GM12878 (cell line): ENCODE measurements at regions not wholly inside any gene's neighbourhood (a gene's known extent, or its start where the extent isn't known, plus 50 kb on each side); places are given as distances from the start of the nearest gene placed in this dataset.

Source experiments
- ATAC-seq: fragments of 200-7000 bp; cut with Tn5 transposase; 3 replicates; pipeline ENCODE4 v1.9.1; 2020; ENCODE audit warnings: mild to moderate bottlenecking, moderate library complexity
- BruUV-seq: library from RNA; stranded (reverse); fragments of 400-500 nt; replicated peaks from 2 replicates; lab custom pipeline; 2021; lab: Mats Ljungman, UMichigan
- CTCF ChIA-PET: fragments of 300-600 bp; sonication (Branson Sonifier 250); formaldehyde crosslinking; extraction: SDS; loops from one replicate; lab custom pipeline; 2021; ENCODE audit warnings: inconsistent platforms; lab: Yijun Ruan, JAX
- POLR2A ChIA-PET: fragments of 350-600 bp; formaldehyde crosslinking; extraction: SDS; loops from one replicate; lab custom pipeline; 2021; ENCODE audit warnings: inconsistent platforms; lab: Charles Lee
- RAD21 ChIA-PET: fragments of 300-600 bp; sonication (Branson Sonifier 250); formaldehyde crosslinking; loops from one replicate; lab custom pipeline; 2023; ENCODE audit warnings: antibody characterized with exemption; ENCODE audit not compliant: unreplicated experiment; lab: Charles Lee
- SMC1A ChIA-PET: fragments of 300-600 bp; sonication (Branson Sonifier 250); formaldehyde crosslinking; loops from one replicate; lab custom pipeline; 2023; ENCODE audit not compliant: unreplicated experiment, uncharacterized antibody; lab: Charles Lee
- DNase-seq: peaks from one replicate; pipeline ENCODE4 v3.0.0-alpha.2; 2011; ENCODE audit warnings: low read depth, low spot score
- FAIRE-seq: peaks from 3 replicates; lab custom pipeline; 2011; peaks lifted over from hg19 to GRCh38; lab: Jason Lieb, UNC
- H2AFZ ChIP-seq: 2 replicates; pipeline ENCODE4 v1.6.0; 2011; ENCODE audit warnings: low read depth, low read length, control low read depth; ENCODE audit not compliant: control insufficient read depth
- H3K27ac ChIP-seq: 2 replicates; pipeline ENCODE4 v1.5.1; 2011; ENCODE audit warnings: control low read depth; ENCODE audit not compliant: control insufficient read depth, insufficient read depth
- H3K27me3 ChIP-seq, 2 experiments: replicated peaks in 1 of 2; 2 replicates each; pipeline versions ENCODE4 v1.6.0 to v1.6.1; 2011; ENCODE audit warnings: low read length in 1 of 2; ENCODE audit not compliant: control insufficient read depth in 2 of 2, insufficient read depth in 2 of 2
- H3K36me3 ChIP-seq, 2 experiments: 2 replicates each; pipeline ENCODE4 v1.5.1; 2011; ENCODE audit warnings: low read length in 1 of 2; ENCODE audit not compliant: control insufficient read depth in 2 of 2, insufficient read depth in 2 of 2
- H3K4me1 ChIP-seq: 2 replicates; pipeline ENCODE4 v1.6.1; 2011; ENCODE audit warnings: mild to moderate bottlenecking, low read length, moderate library complexity, mixed read lengths; ENCODE audit not compliant: control insufficient read depth, insufficient read depth
- H3K4me2 ChIP-seq: 2 replicates; pipeline ENCODE4 v1.6.0; 2011; ENCODE audit warnings: control low read depth; ENCODE audit not compliant: control insufficient read depth, insufficient read depth
- H3K4me3 ChIP-seq: fragments of 200-600 bp; sonication (generic); 2 replicates; pipeline ENCODE4 v1.5.1; 2016
- H3K79me2 ChIP-seq: 2 replicates; pipeline ENCODE4 v1.6.0; 2011; ENCODE audit warnings: low read length; ENCODE audit not compliant: control insufficient read depth, insufficient read depth
- H3K9ac ChIP-seq: 2 replicates; pipeline ENCODE4 v1.8.0; 2011; ENCODE audit warnings: low read length, control low read depth, mixed read lengths; ENCODE audit not compliant: control insufficient read depth, insufficient read depth
- H3K9me3 ChIP-seq: replicated peaks from 3 replicates; pipeline ENCODE4 v1.5.1; 2011; ENCODE audit warnings: mild to moderate bottlenecking, low read length; ENCODE audit not compliant: control insufficient read depth, insufficient read depth
- H4K20me1 ChIP-seq: 2 replicates; pipeline ENCODE4 v1.6.0; 2011; ENCODE audit not compliant: control insufficient read depth, insufficient read depth
- BCL11A ChIP-seq: IDR thresholded peaks from 2 replicates; pipeline ENCODE4 v1.6.1; 2011; ENCODE audit warnings: low read depth, low read length
- BCL3 ChIP-seq: IDR thresholded peaks from 2 replicates; pipeline ENCODE4 v1.6.1; 2011; ENCODE audit warnings: borderline replicate concordance, low read depth, mild to moderate bottlenecking, moderate library complexity, low read length; ENCODE audit not compliant: insufficient read depth, poor library complexity, severe bottlenecking
- CREM ChIP-seq: IDR thresholded peaks from 2 replicates; pipeline ENCODE4 v1.6.1; 2014; ENCODE audit warnings: antibody characterized with exemption, low read depth
- IRF3 ChIP-seq: fragments of 450-650 bp; IDR thresholded peaks from 2 replicates; pipeline ENCODE4 v1.6.1; 2014; ENCODE audit warnings: mild to moderate bottlenecking
- PAX8 ChIP-seq: fragments of 450-650 bp; IDR thresholded peaks from 2 replicates; pipeline ENCODE4 v1.6.1; 2017; ENCODE audit warnings: mild to moderate bottlenecking, moderate library complexity
- POLR2AphosphoS5 ChIP-seq: IDR thresholded peaks from 2 replicates; pipeline ENCODE4 v1.6.1; 2011; ENCODE audit warnings: mild to moderate bottlenecking, low read length, inconsistent platforms
- TARDBP ChIP-seq: IDR thresholded peaks from 2 replicates; pipeline ENCODE4 v1.6.1; 2016; ENCODE audit warnings: borderline replicate concordance
- YY1 ChIP-seq: IDR thresholded peaks from 2 replicates; pipeline ENCODE4 v1.6.1; 2011; ENCODE audit warnings: low read depth, mild to moderate bottlenecking, low read length
- ZNF217 ChIP-seq: fragments of 450-650 bp; IDR thresholded peaks from 2 replicates; pipeline ENCODE4 v1.6.1; 2017; ENCODE audit warnings: antibody characterized with exemption, mild to moderate bottlenecking
- ZNF24 ChIP-seq: fragments of 450-650 bp; IDR thresholded peaks from 2 replicates; pipeline ENCODE4 v1.6.1; 2017; ENCODE audit warnings: antibody characterized with exemption, mild to moderate bottlenecking
- ZNF687 ChIP-seq: fragments of 450-650 bp; IDR thresholded peaks from 2 replicates; pipeline ENCODE4 v1.6.1; 2017; ENCODE audit warnings: mild to moderate bottlenecking, moderate library complexity
- WGBS: methylation state at CpG from one replicate; pipeline ENCODE4 v1.1.6; 2016; ENCODE audit warnings: low lambda C conversion rate; ENCODE audit not compliant: insufficient replicate concordance, insufficient coverage; ENCODE audit errors: missing lambda C conversion rate; 5-methylcytosine and 5-hydroxymethylcytosine counted together
- in situ Hi-C: fragments of 300-500 bp; cut with MboI; formaldehyde crosslinking; loops from 9 replicates; pipeline ENCODE4 v1.14.3; 2018; ENCODE audit warnings: mixed read lengths
- intact Hi-C: fragments of 100-400 bp; cut with micrococcal nuclease; formaldehyde crosslinking; loops from one replicate; pipeline ENCODE4 v1.14.2; 2022; ENCODE audit not compliant: unreplicated experiment
- TF ChIP-seq, protein P1 (sequence below): IDR thresholded peaks from 2 replicates; pipeline ENCODE4 v1.6.1; 2011; ENCODE audit warnings: mild to moderate bottlenecking, low read depth, low read length, moderate library complexity; ENCODE audit not compliant: insufficient replicate concordance

DNA sequence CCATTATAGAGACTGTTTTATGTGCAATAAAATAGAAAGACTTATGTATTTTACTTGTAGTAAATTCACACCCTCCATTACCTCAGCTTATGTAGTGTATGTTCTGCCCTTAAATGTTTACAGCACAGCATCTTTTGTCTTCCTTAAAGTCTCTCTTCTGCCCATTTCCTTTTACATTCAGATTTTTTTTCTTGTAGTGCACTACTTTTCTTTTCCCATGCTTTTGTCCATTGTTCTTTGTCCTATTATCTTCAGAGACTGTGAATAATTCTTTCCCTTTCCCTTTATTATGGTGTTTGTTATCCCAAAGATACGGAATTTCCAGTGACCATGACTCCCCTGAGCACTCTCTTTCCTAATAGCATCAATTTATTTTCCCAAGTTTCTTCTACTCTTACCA lies 66.1 kb upstream of the TYRP1 start:
- Histone ChIP-seq H3K4me1 (no peaks in the 10 kb centered on the region), H3K9me3 (no peaks in the 10 kb centered on the region), H2AFZ (no peak overlapping the region), H3K4me2 (no peak overlapping the region), H3K27me3 (no peaks in the 10 kb centered on the region), H3K79me2 (no peaks in the 10 kb centered on the region), H3K4me3 (no peak overlapping the region), H3K9ac (no peak overlapping the region), H4K20me1 (no peaks in the 10 kb centered on the region), H3K36me3 (no peaks in the 10 kb centered on the region), H3K27ac (no peak overlapping the region)
- ChIA-PET SMC1A (no interaction called here), CTCF (no interaction called here), RAD21 (no interaction called here), POLR2A (no interaction called here)
- no peak for TF ChIP-seq ZNF687
- 0% methylated on average over 1 of the region's 1 CpG for WGBS
- FAIRE-seq: no peak
- no TSS peak for BruUV-seq
- intact Hi-C loops (no loop called here), in situ Hi-C loops (no loop called here)
- no peak for DNase-seq
- ATAC-seq: no peak

DNA sequence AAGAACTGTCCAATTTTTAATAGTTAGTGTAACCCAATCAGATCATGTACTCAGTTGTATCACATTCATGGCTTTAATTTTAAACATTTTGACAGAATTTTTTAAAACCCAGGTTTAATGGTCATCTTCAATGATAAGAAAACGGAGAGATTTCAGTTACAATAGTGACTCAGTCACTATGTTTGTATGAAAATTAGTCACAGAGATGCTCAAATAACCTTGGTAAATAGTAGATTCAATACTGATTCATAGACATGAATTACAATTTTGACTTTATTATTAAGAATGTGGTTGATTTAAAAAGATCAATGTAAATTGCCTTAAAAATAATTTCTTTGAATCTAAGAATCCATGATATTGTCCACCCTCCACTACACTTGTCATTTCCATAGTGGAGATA lies 64.6 kb upstream of the TYRP1 start:
- no peaks in the 10 kb centered on the region for H3K27me3 ChIP-seq
- intact Hi-C loops (no loop called here), in situ Hi-C loops (no loop called here)
- no peaks in the 10 kb centered on the region for H3K79me2 ChIP-seq
- ChIA-PET SMC1A (no interaction called here), POLR2A (no interaction called here), RAD21 (no interaction called here), CTCF (no interaction called here)
- FAIRE-seq: no peak
- H3K27ac ChIP-seq: no peak overlapping the region
- WGBS: 0% methylated on average over 1 of the region's 1 CpG
- H3K4me1 ChIP-seq: no peaks in the 10 kb centered on the region
- no peaks in the 10 kb centered on the region for H4K20me1 ChIP-seq
- DNase-seq: no peak
- H3K4me3 ChIP-seq: no peak overlapping the region
- H3K4me2 ChIP-seq: no peak overlapping the region
- H2AFZ ChIP-seq: no peak overlapping the region
- H3K9me3 ChIP-seq: no peaks in the 10 kb centered on the region
- H3K36me3 ChIP-seq: no peaks in the 10 kb centered on the region
- ATAC-seq: no peak
- BruUV-seq: no TSS peak
- H3K9ac ChIP-seq: no peak overlapping the region
- TF ChIP-seq TARDBP (no peak), IRF3 (no peak), POLR2AphosphoS5 (no peak), ZNF24 (no peak), ZNF217 (no peak), YY1 (no peak), BCL3 (no peak), BCL11A (no peak), PAX8 (no peak), CREM (no peak)
- TF ChIP-seq, protein P1, sequence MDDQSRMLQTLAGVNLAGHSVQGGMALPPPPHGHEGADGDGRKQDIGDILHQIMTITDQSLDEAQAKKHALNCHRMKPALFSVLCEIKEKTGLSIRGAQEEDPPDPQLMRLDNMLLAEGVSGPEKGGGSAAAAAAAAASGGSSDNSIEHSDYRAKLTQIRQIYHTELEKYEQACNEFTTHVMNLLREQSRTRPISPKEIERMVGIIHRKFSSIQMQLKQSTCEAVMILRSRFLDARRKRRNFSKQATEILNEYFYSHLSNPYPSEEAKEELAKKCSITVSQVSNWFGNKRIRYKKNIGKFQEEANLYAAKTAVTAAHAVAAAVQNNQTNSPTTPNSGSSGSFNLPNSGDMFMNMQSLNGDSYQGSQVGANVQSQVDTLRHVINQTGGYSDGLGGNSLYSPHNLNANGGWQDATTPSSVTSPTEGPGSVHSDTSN: no peak
